ENCODE measurements at regions not wholly inside any gene's neighbourhood (a gene's known extent, or its start where the extent isn't known, plus 50 kb on each side); places are given as distances from the start of the nearest gene placed in this dataset.
A peak's percentile ranks its signal among the peaks of the same experiment; 100 is the strongest.

GRCh38 chr6:150651808-150652470 lies 52.3 kb downstream of the PLEKHG1 start:
- FAIRE-seq (peak; percentile 14), DNase-seq (ENCODE audit: insufficient read length, low spot score) (no peak)

GRCh38 chr6:150652848-150653613 lies 53.3 kb downstream of the PLEKHG1 start:
- DNase-seq (ENCODE audit: insufficient read length, low spot score) (no peak), FAIRE-seq (no peak)

- FAIRE-seq, result no peak
- DNase-seq (ENCODE audit: insufficient read length, low spot score), result no peak
Measured at GRCh38 chr6:150654608-150655007, 54.9 kb downstream of the PLEKHG1 start.

GRCh38 chr6:150656156-150656555 lies 56.5 kb downstream of the PLEKHG1 start:
- FAIRE-seq (no peak), DNase-seq (ENCODE audit: insufficient read length, low spot score) (no peak)

GRCh38 chr6:150658421-150658820 lies 58.7 kb downstream of the PLEKHG1 start:
- DNase-seq (ENCODE audit: insufficient read length, low spot score) (no peak), FAIRE-seq (no peak)

- DNase-seq (ENCODE audit: insufficient read length, low spot score) (no peak), FAIRE-seq (no peak)
Measured at GRCh38 chr6:150659046-150659763, 59.5 kb downstream of the PLEKHG1 start.

- FAIRE-seq (no peak), DNase-seq (ENCODE audit: insufficient read length, low spot score) (no peak)
Measured at GRCh38 chr6:150661216-150662007, 61.7 kb downstream of the PLEKHG1 start.

GRCh38 chr6:150662814-150663213 lies 63.1 kb downstream of the PLEKHG1 start:
- FAIRE-seq (no peak), DNase-seq (ENCODE audit: insufficient read length, low spot score) (no peak)

- no peak for DNase-seq (ENCODE audit: insufficient read length, low spot score)
- no peak for FAIRE-seq
Measured at GRCh38 chr6:150664091-150664490, 64.4 kb downstream of the PLEKHG1 start.

GRCh38 chr6:150666071-150666470 lies 66.4 kb downstream of the PLEKHG1 start:
- DNase-seq (ENCODE audit: insufficient read length, low spot score), result no peak
- peak; percentile 18 for FAIRE-seq

- FAIRE-seq (no peak), DNase-seq (ENCODE audit: insufficient read length, low spot score) (no peak)
Measured at GRCh38 chr6:150667359-150667758, 67.7 kb downstream of the PLEKHG1 start.

- DNase-seq (ENCODE audit: insufficient read length, low spot score) (no peak), FAIRE-seq (peak; percentile 8)
Measured at GRCh38 chr6:150667977-150668716, 68.5 kb downstream of the PLEKHG1 start.

GRCh38 chr6:150668900-150669302 lies 69.2 kb downstream of the PLEKHG1 start:
- FAIRE-seq (no peak), DNase-seq (ENCODE audit: insufficient read length, low spot score) (no peak)

GRCh38 chr6:150670311-150670710 lies 70.6 kb downstream of the PLEKHG1 start:
- no peak for DNase-seq (ENCODE audit: insufficient read length, low spot score)
- FAIRE-seq, result no peak

- FAIRE-seq (no peak), DNase-seq (ENCODE audit: insufficient read length, low spot score) (no peak)
Measured at GRCh38 chr6:150672800-150673199, 73.1 kb downstream of the PLEKHG1 start.

- DNase-seq (ENCODE audit: insufficient read length, low spot score) (no peak), FAIRE-seq (no peak)
Measured at GRCh38 chr6:150673720-150674346, 74.1 kb downstream of the PLEKHG1 start.

GRCh38 chr6:150676344-150676743 lies 76.7 kb downstream of the PLEKHG1 start:
- no peak for FAIRE-seq
- no peak for DNase-seq (ENCODE audit: insufficient read length, low spot score)

- no peak for DNase-seq (ENCODE audit: insufficient read length, low spot score)
- no peak for FAIRE-seq
Measured at GRCh38 chr6:150676772-150677171, 77.1 kb downstream of the PLEKHG1 start.

- FAIRE-seq (no peak), DNase-seq (ENCODE audit: insufficient read length, low spot score) (no peak)
Measured at GRCh38 chr6:150680510-150680909, 80.8 kb downstream of the PLEKHG1 start.
